HCT116 (cell line): ENCODE measurements at regions not wholly inside any gene's neighbourhood (a gene's known extent, or its start where the extent isn't known, plus 50 kb on each side); places are given as distances from the start of the nearest gene placed in this dataset.

Experiments
- ATAC-seq: fragments of 200-7000 bp; cut with Tn5 transposase; 2 replicates; pipeline ENCODE4 v1.9.1; 2020; ENCODE audit warnings: mild to moderate bottlenecking, moderate library complexity
- BruUV-seq: library from RNA; stranded (reverse); fragments of 400-500 nt; replicated peaks from 2 replicates; lab custom pipeline; 2021; lab: Mats Ljungman, UMichigan
- CTCF ChIA-PET: fragments of 300-600 bp; sonication (Branson Sonifier 250); formaldehyde crosslinking; loops from one replicate; lab custom pipeline; 2021; ENCODE audit warnings: antibody characterized with exemption; lab: Charles Lee
- POLR2A ChIA-PET: fragments of 300-600, 350-600 bp; sonication (Branson Sonifier 250); formaldehyde crosslinking; loops from one replicate; lab custom pipeline; 2021; ENCODE audit warnings: antibody characterized with exemption; lab: Charles Lee
- RAD21 ChIA-PET, 2 experiments: fragments of 300-600 bp; sonication (Branson Sonifier 250); formaldehyde crosslinking; loops; one replicate each; lab custom pipeline; 2023; ENCODE audit warnings: low total read pairs in 2 of 2; ENCODE audit not compliant: uncharacterized antibody in 2 of 2, unreplicated experiment in 2 of 2, low non-redundant PET in 1 of 2; lab: Charles Lee
- DNase-seq: peaks from one replicate; pipeline ENCODE4 v3.0.0-alpha.2; 2010; ENCODE audit warnings: low read depth, low spot score
- H2AFZ ChIP-seq: fragments of 200-600 bp; shearing (Covaris generic), sonication (generic); 2 replicates; pipeline ENCODE4 v1.6.1; 2017; ENCODE audit warnings: low read depth, mixed run types, mixed read lengths, antibody characterized with exemption, low read length; ENCODE audit not compliant: poor library complexity, severe bottlenecking
- H3K27ac ChIP-seq: 2 replicates; pipeline ENCODE4 v1.5.1; 2012; ENCODE audit warnings: low read depth, low read length
- H3K27me3 ChIP-seq: fragments of 200-600 bp; sonication (generic); 2 replicates; pipeline ENCODE4 v1.6.1; 2016; ENCODE audit warnings: mixed run types, low read length, mixed read lengths; ENCODE audit not compliant: insufficient read depth
- H3K36me3 ChIP-seq, 2 experiments: fragments of 200-500 bp in 1 of 2; fragments of 200-600 bp in 1 of 2; sonication (Bioruptor generic) in 1 of 2; sonication (generic) in 1 of 2; 2 replicates each; pipeline versions ENCODE4 v1.5.1 to v1.6.1; 2014 to 2016; ENCODE audit warnings: low read length in 2 of 2, inconsistent platforms in 1 of 2, mixed read lengths in 1 of 2, mixed run types in 1 of 2; ENCODE audit not compliant: insufficient read depth in 2 of 2, control insufficient read depth in 1 of 2
- H3K4me1 ChIP-seq, 2 experiments: fragments of 200-600 bp in 1 of 2; sonication (generic) in 1 of 2; 2 replicates each; pipeline versions ENCODE4 v1.5.1 to v1.6.1; 2012 to 2017; ENCODE audit warnings: low read length in 2 of 2, inconsistent platforms in 1 of 2, mild to moderate bottlenecking in 1 of 2, mixed read lengths in 1 of 2, mixed run types in 1 of 2, moderate library complexity in 1 of 2; ENCODE audit not compliant: insufficient read depth in 2 of 2, control insufficient read depth in 1 of 2
- H3K4me2 ChIP-seq: fragments of 200-600 bp; sonication (generic); 2 replicates; pipeline ENCODE4 v1.6.1; 2017; ENCODE audit warnings: mixed run types, low read length, mixed read lengths
- H3K4me3 ChIP-seq, 2 experiments: fragments of 200-600 bp in 1 of 2; sonication (generic) in 1 of 2; replicated peaks in 1 of 2; 2 replicates each; pipeline ENCODE4 v1.5.1; 2011 to 2016; ENCODE audit warnings: low read length in 2 of 2, control low read depth in 1 of 2, low read depth in 1 of 2, mild to moderate bottlenecking in 1 of 2, mixed read lengths in 1 of 2, mixed run types in 1 of 2
- H3K79me2 ChIP-seq: fragments of 200-600 bp; sonication (generic); 2 replicates; pipeline ENCODE4 v1.6.1; 2017; ENCODE audit warnings: mild to moderate bottlenecking, mixed run types, low read length, moderate library complexity, mixed read lengths; ENCODE audit not compliant: insufficient read depth
- H3K9ac ChIP-seq: fragments of 200-600 bp; sonication (generic); 2 replicates; pipeline ENCODE4 v1.6.1; 2016; ENCODE audit warnings: low read length, mixed read lengths
- H3K9me2 ChIP-seq: fragments of 200-600 bp; sonication (generic), shearing (Covaris generic); 2 replicates; pipeline ENCODE4 v1.6.1; 2017; ENCODE audit warnings: mixed run types, mild to moderate bottlenecking, moderate library complexity; ENCODE audit not compliant: insufficient read depth
- H3K9me3 ChIP-seq, 2 experiments: fragments of 200-500 bp in 1 of 2; fragments of 200-600 bp in 1 of 2; sonication (Bioruptor generic) in 1 of 2; sonication (generic) in 1 of 2; 2 replicates each; pipeline ENCODE4 v1.6.1; 2014 to 2017; ENCODE audit warnings: low read length in 2 of 2, mixed read lengths in 2 of 2, inconsistent platforms in 1 of 2, low read depth in 1 of 2, mild to moderate bottlenecking in 1 of 2, mixed run types in 1 of 2, moderate library complexity in 1 of 2; ENCODE audit not compliant: control insufficient read depth in 1 of 2, insufficient read depth in 1 of 2
- H4K20me1 ChIP-seq: fragments of 200-600 bp; sonication (generic), shearing (Covaris generic); 2 replicates; pipeline ENCODE4 v1.6.1; 2017; ENCODE audit warnings: mixed run types, mild to moderate bottlenecking, moderate library complexity; ENCODE audit not compliant: insufficient read depth
- CEBPB ChIP-seq: IDR thresholded peaks from 2 replicates; pipeline ENCODE4 v1.6.1; 2012; ENCODE audit warnings: low read depth
- CTCF ChIP-seq, 3 experiments: fragments of 200-600 bp in 1 of 3; sonication (generic) in 1 of 3; IDR thresholded peaks in 2 of 3; conservative IDR thresholded peaks in 1 of 3; 2 replicates each; pipeline ENCODE4 v1.5.1; 2012 to 2017; ENCODE audit warnings: low read depth in 2 of 3, low read length in 2 of 3, antibody characterized with exemption in 1 of 3, borderline replicate concordance in 1 of 3, control low read depth in 1 of 3, mild to moderate bottlenecking in 1 of 3, mixed read lengths in 1 of 3, mixed run types in 1 of 3, moderate library complexity in 1 of 3; ENCODE audit not compliant: insufficient read depth in 1 of 3
- EGR1 ChIP-seq: IDR thresholded peaks from 2 replicates; pipeline ENCODE4 v1.6.1; 2012; ENCODE audit warnings: low read depth
- ELF1 ChIP-seq: IDR thresholded peaks from 2 replicates; pipeline ENCODE4 v1.6.1; 2012; ENCODE audit warnings: low read depth, borderline replicate concordance
- EZH2 ChIP-seq: fragments of 200-600 bp; sonication (generic); IDR thresholded peaks from 2 replicates; pipeline ENCODE4 v1.6.1; 2017; ENCODE audit warnings: antibody characterized with exemption, mixed run types
- JUND ChIP-seq: IDR thresholded peaks from 2 replicates; pipeline ENCODE4 v1.6.1; 2012
- POLR2A ChIP-seq: IDR thresholded peaks from 2 replicates; pipeline ENCODE4 v1.7.0; 2011; ENCODE audit warnings: borderline replicate concordance; ENCODE audit not compliant: insufficient read depth, insufficient read length; ENCODE audit errors: extremely low read depth
- POLR2AphosphoS5 ChIP-seq: IDR thresholded peaks from 2 replicates; pipeline ENCODE4 v1.6.1; 2011; ENCODE audit warnings: mild to moderate bottlenecking, low read depth, low read length, moderate library complexity
- RAD21 ChIP-seq: IDR thresholded peaks from 2 replicates; pipeline ENCODE4 v1.6.1; 2012; ENCODE audit warnings: low read depth, mild to moderate bottlenecking
- REST ChIP-seq: IDR thresholded peaks from 2 replicates; pipeline ENCODE4 v1.6.1; 2012; ENCODE audit warnings: low read depth
- SIN3A ChIP-seq: IDR thresholded peaks from 2 replicates; pipeline ENCODE4 v1.6.1; 2012; ENCODE audit warnings: low read depth
- SP1 ChIP-seq: IDR thresholded peaks from 2 replicates; pipeline ENCODE4 v1.6.1; 2012; ENCODE audit warnings: low read depth
- SRF ChIP-seq: IDR thresholded peaks from 2 replicates; pipeline ENCODE4 v1.6.1; 2012; ENCODE audit warnings: low read depth
- TCF7L2 ChIP-seq: IDR thresholded peaks from 2 replicates; pipeline ENCODE4 v1.7.0; 2011; ENCODE audit warnings: borderline replicate concordance, inconsistent platforms; ENCODE audit not compliant: insufficient read depth, insufficient read length; ENCODE audit errors: extremely low read depth
- ZBTB33 ChIP-seq: IDR thresholded peaks from 2 replicates; pipeline ENCODE4 v1.6.1; 2011; ENCODE audit warnings: mild to moderate bottlenecking, low read length, moderate library complexity; ENCODE audit not compliant: insufficient replicate concordance; ENCODE audit errors: extremely low read depth
- ZFX ChIP-seq: fragments of 450-650 bp; IDR thresholded peaks from 2 replicates; pipeline ENCODE4 v1.6.1; 2017
- ZNF274 ChIP-seq: fragments of 200-500 bp; sonication (Bioruptor generic); IDR thresholded peaks from 2 replicates; pipeline ENCODE4 v1.6.1; 2014; ENCODE audit warnings: mild to moderate bottlenecking, low read depth, low read length, inconsistent platforms
- intact Hi-C: fragments of 100-400 bp; cut with micrococcal nuclease; formaldehyde crosslinking; loops from 2 replicates; pipeline ENCODE4 v1.10.0; 2022
- TF ChIP-seq, protein P1 (sequence below): IDR thresholded peaks from 2 replicates; pipeline ENCODE4 v1.6.1; 2012

DNA sequence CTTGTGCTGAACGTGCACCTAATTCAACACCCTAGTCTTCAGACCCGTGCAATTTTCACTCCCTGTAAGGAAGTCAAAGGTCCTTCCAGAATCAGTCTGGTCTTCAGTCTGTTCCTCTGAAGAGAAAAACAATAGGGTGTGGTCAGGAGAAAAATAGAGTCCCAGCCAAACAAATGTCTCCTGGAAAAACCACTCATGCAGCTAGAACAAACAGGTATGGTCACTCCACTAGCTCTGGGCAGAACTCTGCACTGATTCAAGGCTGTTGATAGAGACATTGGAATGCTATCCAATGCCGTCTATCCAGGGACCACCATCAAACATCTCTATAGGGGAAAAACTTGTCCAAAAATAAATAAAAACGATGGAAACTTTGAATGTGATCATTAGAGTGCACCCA lies 81.8 kb upstream of the MAP3K1 start:
- TF ChIP-seq CTCF (IDR thresholded peaks at IDR 0.05 in 2 of 3, conservative IDR thresholded peaks at IDR 0.05 in 1 of 3; ENCODE audit: borderline replicate concordance in 1 of 3, insufficient read depth in 1 of 3, low read depth in 2 of 3, low read length in 2 of 3): no peak
- no peak for TF ChIP-seq EZH2
- no peak for TF ChIP-seq CEBPB
- no peak for TF ChIP-seq POLR2AphosphoS5
- TF ChIP-seq ZNF274: no peak
- no peak for TF ChIP-seq ZBTB33
- no peak for TF ChIP-seq SRF
- TF ChIP-seq SP1: no peak
- TF ChIP-seq EGR1: no peak
- no peak for TF ChIP-seq TCF7L2
- no peak for TF ChIP-seq POLR2A
- no peak for TF ChIP-seq REST
- TF ChIP-seq, protein P1, sequence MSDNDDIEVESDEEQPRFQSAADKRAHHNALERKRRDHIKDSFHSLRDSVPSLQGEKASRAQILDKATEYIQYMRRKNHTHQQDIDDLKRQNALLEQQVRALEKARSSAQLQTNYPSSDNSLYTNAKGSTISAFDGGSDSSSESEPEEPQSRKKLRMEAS: no peak
- TF ChIP-seq JUND: no peak
- TF ChIP-seq SIN3A: no peak
- no peak for TF ChIP-seq ZFX
- no peak for TF ChIP-seq ELF1
- no peak for TF ChIP-seq RAD21
- TF ChIP-seq, all 23 proteins: peak for 0
- POLR2A ChIA-PET: no interaction called here
- ATAC-seq: no peak
- no peak overlapping the region for H3K4me3 ChIP-seq
- no peaks in the 10 kb centered on the region for H3K27me3 ChIP-seq
- intact Hi-C loops: no loop called here
- no peak overlapping the region for H2AFZ ChIP-seq
- no peak for DNase-seq
- H3K9ac ChIP-seq: no peak overlapping the region
- no peak overlapping the region for H3K27ac ChIP-seq
- BruUV-seq: no TSS peak
- H3K9me3 ChIP-seq: no peaks in the 10 kb centered on the region
- H4K20me1 ChIP-seq: no peaks in the 10 kb centered on the region
- RAD21 ChIA-PET: no interaction called here
- no peak overlapping the region for H3K4me2 ChIP-seq
- H3K79me2 ChIP-seq: no peaks in the 10 kb centered on the region
- no peaks in the 10 kb centered on the region for H3K9me2 ChIP-seq
- CTCF ChIA-PET: no interaction called here
- no peaks in the 10 kb centered on the region for H3K4me1 ChIP-seq
- no peaks in the 10 kb centered on the region for H3K36me3 ChIP-seq
